ENCODE measurements at regions not wholly inside any gene's neighbourhood (a gene's known extent, or its start where the extent isn't known, plus 50 kb on each side); places are given as distances from the start of the nearest gene placed in this dataset.

- no peak for DNase-seq
Measured at GRCh38 chrX:42094218-42094617, 170.9 kb upstream of the CASK start.

DNA sequence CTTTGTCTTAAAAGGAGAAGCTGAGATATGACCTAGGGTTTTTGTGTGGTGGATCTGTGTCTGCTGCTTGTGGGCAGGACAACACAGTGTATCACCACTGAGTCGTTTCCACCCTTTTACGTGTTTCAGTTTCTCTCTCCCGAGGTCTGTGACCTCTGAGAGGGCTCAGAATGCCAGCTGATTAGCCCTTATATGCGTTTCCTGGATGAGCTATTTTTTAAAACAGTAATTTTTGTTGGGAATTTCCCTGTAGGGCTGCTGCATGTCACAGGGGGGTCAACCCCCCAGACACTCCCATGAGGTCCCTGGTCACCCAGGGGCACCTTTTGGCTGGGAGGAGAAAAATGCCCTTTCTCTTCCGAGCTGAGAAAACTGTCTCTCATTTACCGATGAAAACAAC, 170.4 kb upstream of the CASK start:
- no peak for DNase-seq

GRCh38 chrX:42090395-42090794, 167.0 kb upstream of the CASK start:
- DNase-seq, result no peak

- DNase-seq, result no peak
Measured at GRCh38 chrX:42089031-42089430, 165.7 kb upstream of the CASK start.

GRCh38 chrX:42087960-42088359, 164.6 kb upstream of the CASK start:
- DNase-seq, result no peak

- no peak for DNase-seq
Measured at GRCh38 chrX:42085836-42086235, 162.5 kb upstream of the CASK start.

- peak; percentile 8 for DNase-seq
Measured at GRCh38 chrX:42079968-42080367, 156.6 kb upstream of the CASK start.

- no peak for DNase-seq
Measured at GRCh38 chrX:42077675-42078074, 154.3 kb upstream of the CASK start.

GRCh38 chrX:42075032-42075431, 151.7 kb upstream of the CASK start:
- no peak for DNase-seq

GRCh38 chrX:42073448-42073847, 150.1 kb upstream of the CASK start:
- no peak for DNase-seq

- DNase-seq, result peak; percentile 1
Measured at GRCh38 chrX:42070866-42071265, 147.5 kb upstream of the CASK start.

- no peak for DNase-seq
Measured at GRCh38 chrX:42054256-42054655, 130.9 kb upstream of the CASK start.

DNA sequence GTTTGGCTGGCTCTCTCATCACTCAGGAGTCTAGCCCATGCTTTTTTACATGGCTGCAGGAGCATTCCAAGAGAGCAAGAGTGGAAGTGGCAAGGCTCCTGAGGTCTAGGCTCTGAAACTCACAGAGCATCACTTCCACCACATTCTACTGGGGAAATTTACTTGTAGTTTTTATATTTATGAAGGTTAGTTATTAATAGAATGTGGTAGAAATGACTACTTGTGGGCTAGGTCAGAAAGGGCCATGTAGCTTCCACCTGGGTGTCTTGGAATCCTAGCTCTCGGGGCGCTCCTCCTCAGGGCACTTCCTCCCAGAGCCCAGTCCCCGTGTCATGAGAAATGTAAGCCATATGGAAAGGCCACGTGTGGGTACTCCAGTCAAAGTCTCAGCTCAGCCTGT, 127.0 kb upstream of the CASK start:
- DNase-seq, result no peak

GRCh38 chrX:42047886-42048285, 124.5 kb upstream of the CASK start:
- DNase-seq, result peak; percentile 0

DNA sequence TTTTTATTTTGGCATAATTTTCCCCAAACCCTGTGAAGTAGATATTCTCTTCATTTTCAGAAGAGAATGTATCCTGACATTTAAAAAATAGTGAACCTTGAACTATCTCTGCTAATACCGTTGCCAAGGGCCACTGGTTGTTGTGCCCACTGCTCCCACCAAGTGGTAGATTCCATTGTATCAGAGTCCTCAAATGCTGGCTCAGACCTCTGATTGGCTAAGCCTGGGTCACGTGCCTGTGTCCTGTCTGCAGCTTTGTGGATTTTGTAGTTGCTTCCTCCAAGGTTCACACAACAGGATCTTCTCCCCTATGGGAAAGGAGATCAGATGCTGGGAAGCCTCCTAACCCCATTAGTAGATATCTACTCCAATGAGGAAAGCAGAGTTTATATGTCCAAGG, 104.8 kb upstream of the CASK start:
- no peak for DNase-seq

DNA sequence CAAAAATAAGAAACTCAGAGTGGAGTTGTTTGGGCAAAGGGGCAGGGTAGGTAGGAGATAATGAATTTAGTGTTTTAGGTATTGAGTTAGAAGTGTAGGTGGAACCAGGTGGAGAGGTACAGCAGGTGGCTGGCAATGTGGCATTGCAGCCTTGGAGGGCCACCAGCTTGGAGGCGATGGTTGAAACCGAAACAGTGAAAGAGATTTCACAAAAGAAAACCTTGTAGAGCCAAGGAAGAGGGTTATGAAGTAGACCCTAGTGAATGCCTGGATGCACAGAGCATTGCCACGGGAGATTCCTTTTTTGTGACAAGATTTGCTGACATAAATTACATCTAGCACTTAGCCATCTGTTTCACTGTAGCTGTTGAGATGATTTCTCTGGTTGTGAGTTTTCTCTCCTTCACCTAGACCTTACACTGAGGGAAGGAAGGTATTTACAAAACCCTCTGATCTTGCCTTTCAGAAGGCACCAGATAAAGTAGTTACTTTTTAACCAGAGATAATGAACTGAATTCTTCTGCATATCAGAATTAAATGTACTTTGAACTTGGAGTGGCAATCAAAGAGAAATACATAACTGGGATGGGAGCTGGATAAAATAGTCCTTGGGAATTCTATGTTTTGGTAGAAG, 104.1 kb upstream of the CASK start:
- no peak for DNase-seq

DNA sequence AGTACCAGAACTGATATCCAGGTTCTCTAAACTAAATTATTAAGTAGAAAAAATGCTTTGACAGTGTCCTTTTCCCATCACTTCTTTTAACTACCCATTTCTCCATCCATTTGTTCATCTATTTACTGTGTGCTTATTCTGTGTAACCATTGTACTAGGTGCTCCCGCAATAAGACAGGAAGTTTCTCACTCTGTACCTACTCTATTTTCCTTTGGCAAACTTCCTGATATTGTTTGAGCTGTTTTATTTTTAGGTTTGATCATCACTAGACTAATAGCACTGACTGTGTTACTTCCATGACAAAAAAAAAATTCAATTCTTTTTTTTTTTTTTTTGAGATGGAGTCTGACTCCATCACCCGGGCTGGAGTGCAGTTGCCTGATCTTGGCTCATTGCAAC, 102.5 kb upstream of the CASK start:
- DNase-seq, result no peak

GRCh38 chrX:42023122-42023521, 99.8 kb upstream of the CASK start:
- no peak for DNase-seq

DNA sequence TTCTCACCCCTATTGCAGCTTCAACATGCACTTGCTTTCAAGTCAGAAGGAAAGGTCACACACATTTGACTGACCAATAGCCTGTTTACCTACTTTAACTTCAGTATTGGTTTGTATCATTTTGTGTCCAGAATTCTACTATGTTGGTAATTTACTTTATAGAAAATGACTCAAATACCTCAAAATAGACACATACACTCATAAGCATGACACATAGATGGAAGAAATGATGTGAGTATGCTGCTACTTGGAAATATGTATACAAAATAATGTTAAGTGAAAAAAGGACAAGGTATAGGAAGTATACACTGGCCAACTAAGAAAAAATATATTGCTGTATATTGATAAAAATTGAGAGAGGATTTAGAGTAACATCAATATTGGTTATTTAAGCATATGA, 98.8 kb upstream of the CASK start:
- no peak for DNase-seq

DNA sequence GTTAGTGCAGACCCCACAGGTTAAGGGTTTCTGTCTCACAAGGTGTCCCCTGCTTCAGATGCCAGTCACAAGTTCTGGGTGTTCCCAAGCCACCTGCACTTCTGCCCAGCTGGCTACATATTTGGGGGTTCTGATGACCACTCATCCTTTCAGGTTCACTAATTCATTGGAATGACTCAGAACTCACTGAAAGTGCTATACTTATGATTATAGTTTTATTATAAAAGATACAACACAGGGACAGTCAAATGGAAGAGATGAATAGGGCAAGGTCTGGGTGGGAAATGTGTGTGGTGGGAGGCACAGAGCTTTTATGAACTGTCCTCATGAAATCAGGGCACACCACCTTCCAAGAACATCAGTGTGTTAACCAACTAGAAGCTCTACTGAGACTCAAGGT, 97.7 kb upstream of the CASK start:
- no peak for DNase-seq

DNA sequence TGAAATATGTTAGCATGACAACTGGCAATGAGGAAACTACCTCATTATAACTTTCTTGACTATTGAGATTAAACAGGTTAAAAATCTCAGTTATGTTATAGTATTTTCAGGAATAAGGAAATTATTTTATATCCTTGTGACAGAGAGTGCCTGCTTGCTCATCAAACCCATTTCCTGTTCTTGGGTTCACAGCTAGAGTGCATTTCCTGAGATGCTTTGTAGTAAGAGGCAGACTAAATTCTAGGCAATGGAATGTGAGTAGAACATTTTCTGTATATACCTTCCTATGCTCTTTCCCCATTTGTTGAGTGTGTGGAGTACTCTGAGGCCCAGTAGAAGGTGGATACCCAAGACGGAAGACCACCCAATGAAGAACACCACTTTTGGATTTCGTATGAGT, 96.9 kb upstream of the CASK start:
- no peak for DNase-seq

- DNase-seq, result no peak
Measured at GRCh38 chrX:42017971-42018370, 94.6 kb upstream of the CASK start.

DNA sequence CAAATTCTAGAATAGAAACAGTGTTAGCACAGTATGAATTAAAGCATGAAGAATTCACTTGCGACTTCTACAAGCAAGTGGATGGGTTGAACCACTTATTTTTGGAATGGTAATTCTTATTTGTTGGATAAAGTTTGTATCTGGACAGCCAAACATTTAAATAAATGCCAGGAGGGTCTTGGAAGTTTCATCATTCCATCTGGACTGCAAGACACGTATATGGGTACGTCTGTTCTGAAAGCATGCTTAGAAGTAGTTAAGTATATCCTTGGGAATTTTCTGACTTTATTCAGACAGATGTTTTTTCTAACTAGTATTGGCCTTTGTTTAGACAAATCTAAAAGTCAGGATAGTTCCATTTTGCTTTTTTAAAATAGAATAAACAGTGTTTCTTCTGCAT, 77.5 kb upstream of the CASK start:
- DNase-seq, result peak; percentile 78

DNA sequence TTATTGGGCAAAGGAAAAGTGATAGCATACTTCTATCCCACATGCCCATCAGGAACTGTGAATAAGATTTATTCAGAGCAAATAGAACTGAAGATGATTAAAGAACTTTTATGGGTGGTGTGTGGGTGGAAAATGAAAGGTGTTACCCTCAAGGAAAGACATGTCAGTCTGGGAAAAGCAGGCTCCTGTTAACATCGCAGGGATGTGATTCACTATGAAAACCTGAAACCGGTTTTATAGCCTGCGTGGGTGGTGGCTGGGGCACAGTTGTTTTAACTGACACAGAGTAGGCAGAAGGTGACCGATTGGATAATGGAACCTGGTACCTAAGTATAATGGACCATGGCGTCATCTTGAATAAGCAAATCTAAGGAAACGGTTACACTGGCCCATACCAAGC, 61.3 kb upstream of the CASK start:
- no peak for DNase-seq

- DNase-seq, result no peak
Measured at GRCh38 chrX:41982953-41983352, 59.6 kb upstream of the CASK start.
